ENCODE measurements at regions not wholly inside any gene's neighbourhood (a gene's known extent, or its start where the extent isn't known, plus 50 kb on each side); places are given as distances from the start of the nearest gene placed in this dataset.

- TF ChIP-seq POLR2AphosphoS5 (IDR thresholded peaks at IDR 0.05) (no peak), POLR2A (IDR thresholded peaks at IDR 0.05) (no peak), CTCF (IDR thresholded peaks at IDR 0.05 in 8 of 11, conservative IDR thresholded peaks at IDR 0.05 in 3 of 11) (no peak)
- intact Hi-C loops (cut with DNase I; ENCODE audit: low total_unique reads) = no loop called here
- H3K4me3 ChIP-seq = no peak overlapping the region
- WGBS, 5 donors = 83 to 94% (median 91%) methylated on average over 11 of the region's 11 CpGs
- no peaks in the 10 kb centered on the region for H3K27me3 ChIP-seq (replicated peaks in 1 of 7)
- no peaks in the 10 kb centered on the region for H3K36me3 ChIP-seq
- DNase-seq = no peak
- H3K9me3 ChIP-seq = no peaks in the 10 kb centered on the region
- H3K27ac ChIP-seq = no peak overlapping the region
- H3K4me1 ChIP-seq = no peaks in the 10 kb centered on the region
Measured at GRCh38 chr12:127411981-127412380, 855.0 kb upstream of the TMEM132C start.

- Histone ChIP-seq H3K36me3 (no peaks in the 10 kb centered on the region), H3K4me3 (no peak overlapping the region), H3K9me3 (peaks cover 0 to 9% (median 4%) of the 10 kb centered on the region in 8 donors), H3K27me3 (replicated peaks in 1 of 7) (no peaks in the 10 kb centered on the region), H3K4me1 (no peaks in the 10 kb centered on the region), H3K27ac (no peak overlapping the region)
- 83 to 86% (median 85%) methylated on average over 4 of the region's 4 CpGs for WGBS, 5 donors
- TF ChIP-seq CTCF (IDR thresholded peaks at IDR 0.05 in 8 of 11, conservative IDR thresholded peaks at IDR 0.05 in 3 of 11) (no peak), POLR2AphosphoS5 (IDR thresholded peaks at IDR 0.05) (no peak), POLR2A (IDR thresholded peaks at IDR 0.05) (no peak)
- intact Hi-C loops (cut with DNase I; ENCODE audit: low total_unique reads) = no loop called here
- DNase-seq = no peak
Measured at GRCh38 chr12:127412866-127413265, 854.1 kb upstream of the TMEM132C start.

GRCh38 chr12:127414186-127414585, 852.8 kb upstream of the TMEM132C start:
- Histone ChIP-seq H3K4me1 (no peaks in the 10 kb centered on the region), H3K27me3 (replicated peaks in 1 of 7) (no peaks in the 10 kb centered on the region), H3K27ac (no peak overlapping the region), H3K36me3 (no peaks in the 10 kb centered on the region), H3K9me3 (peaks cover 0 to 18% (median 11%) of the 10 kb centered on the region in 8 donors), H3K4me3 (no peak overlapping the region)
- intact Hi-C loops (cut with DNase I; ENCODE audit: low total_unique reads) = no loop called here
- WGBS, 5 donors = 67 to 81% (median 74%) methylated on average over 7 to 8 of the region's 8 CpGs
- no peak for DNase-seq
- TF ChIP-seq POLR2AphosphoS5 (IDR thresholded peaks at IDR 0.05) = no peak
- TF ChIP-seq CTCF (IDR thresholded peaks at IDR 0.05 in 8 of 11, conservative IDR thresholded peaks at IDR 0.05 in 3 of 11) = no peak
- TF ChIP-seq POLR2A (IDR thresholded peaks at IDR 0.05) = no peak

- intact Hi-C loops (cut with DNase I; ENCODE audit: low total_unique reads) = no loop called here
- no peak for TF ChIP-seq POLR2A (IDR thresholded peaks at IDR 0.05)
- no peak for TF ChIP-seq POLR2AphosphoS5 (IDR thresholded peaks at IDR 0.05)
- no peak for TF ChIP-seq CTCF (IDR thresholded peaks at IDR 0.05 in 8 of 11, conservative IDR thresholded peaks at IDR 0.05 in 3 of 11)
- H3K27ac ChIP-seq = no peak overlapping the region
- no peak for DNase-seq
- no peaks in the 10 kb centered on the region for H3K27me3 ChIP-seq (replicated peaks in 1 of 7)
- H3K4me1 ChIP-seq = no peaks in the 10 kb centered on the region
- peaks cover 0 to 18% (median 11%) of the 10 kb centered on the region in 8 donors for H3K9me3 ChIP-seq
- H3K36me3 ChIP-seq = no peaks in the 10 kb centered on the region
- no peak overlapping the region for H3K4me3 ChIP-seq
- 71 to 90% (median 74%) methylated on average over 2 of the region's 2 CpGs for WGBS, 5 donors
Measured at GRCh38 chr12:127414636-127415035, 852.3 kb upstream of the TMEM132C start.
